Esophagus mucosa (tissue), 1 donor: ENCODE measurements at regions not wholly inside any gene's neighbourhood (a gene's known extent, or its start where the extent isn't known, plus 50 kb on each side); places are given as distances from the start of the nearest gene placed in this dataset.
A peak's percentile ranks its signal among the peaks of the same experiment; 100 is the strongest.

Experiments
- ATAC-seq: fragments of 200-7000 bp; cut with Tn5 transposase; one replicate; pipeline ENCODE4 v1.9.1; 2020
- donor health status: DM: yes; HTN: yes; CAD: no.

- ATAC-seq = no peak
Observed at GRCh38 chr2:55101466-55101865, 51.2 kb upstream of the RTN4 start.

- peak; percentile 26 for ATAC-seq
Observed at GRCh38 chr2:55099878-55100820, 49.9 kb upstream of the RTN4 start.
